ENCODE measurements at regions not wholly inside any gene's neighbourhood (a gene's known extent, or its start where the extent isn't known, plus 50 kb on each side); places are given as distances from the start of the nearest gene placed in this dataset.
"Not testable (repeated sequence)": the region's sequence is repeated elsewhere in the genome, so short reads cannot be mapped to it uniquely, and the experiment has no call there.

GRCh38 chr3:40949347-40949746 lies 250.0 kb upstream of the CTNNB1 start:
- intact Hi-C loops (cut with DNase I, micrococcal nuclease); ATAC-seq; DNase-seq: not testable (repeated sequence)

DNA sequence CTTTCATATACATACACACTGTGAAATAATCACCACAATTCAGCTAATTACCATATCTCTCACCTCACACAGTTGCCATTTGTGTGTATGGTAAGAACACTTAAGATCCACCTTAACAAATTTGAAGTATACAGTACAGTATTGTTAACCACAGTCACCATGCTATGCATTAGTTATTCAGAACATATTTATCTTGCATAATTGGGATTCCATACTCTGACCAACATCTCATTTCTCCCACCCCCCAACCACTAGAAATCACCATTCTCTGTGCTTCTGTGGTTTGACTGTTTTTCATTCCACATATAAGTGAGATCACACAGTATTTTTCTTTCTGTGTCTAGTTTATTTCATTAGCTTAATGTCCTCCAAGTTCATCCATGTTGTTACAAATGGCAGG lies 247.7 kb upstream of the CTNNB1 start:
- DNase-seq: no peak
- intact Hi-C loops (cut with DNase I, micrococcal nuclease): no loop called here

DNA sequence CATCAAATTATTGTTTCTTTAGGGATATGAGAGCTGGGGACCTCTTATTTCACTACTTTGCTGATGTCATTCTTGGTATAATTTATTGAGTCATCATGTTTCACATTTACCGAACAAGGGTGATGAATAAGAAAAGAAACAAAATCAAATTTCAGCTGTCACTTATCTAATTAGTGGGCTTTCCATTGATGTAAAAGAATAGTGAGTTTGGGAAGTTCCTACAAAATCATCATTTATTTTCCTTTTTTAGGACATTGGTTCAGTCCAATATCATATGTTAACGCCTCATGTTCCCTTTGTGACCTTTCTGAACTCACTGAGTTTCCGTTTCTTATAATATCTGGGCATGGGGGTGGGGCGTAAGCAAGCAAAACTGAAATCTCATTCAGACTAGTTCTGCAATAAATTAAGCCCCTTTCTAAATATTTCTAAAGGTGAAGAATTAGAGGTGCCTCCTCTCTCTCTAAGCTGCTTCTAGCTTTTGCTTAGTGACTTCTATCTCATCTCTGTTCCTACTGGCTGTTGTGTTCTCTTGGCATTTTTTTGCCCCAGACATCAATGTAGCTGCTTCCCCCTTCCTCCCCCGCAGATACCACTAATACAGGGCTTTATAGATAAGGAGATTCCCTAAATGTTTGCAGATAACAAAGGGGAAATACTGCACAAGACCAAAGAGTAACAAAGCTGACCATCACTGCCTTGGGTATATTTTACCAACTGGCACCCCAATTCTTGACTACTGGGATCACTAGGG lies 238.0 kb upstream of the CTNNB1 start:
- no peak for DNase-seq
- intact Hi-C loops (cut with DNase I, micrococcal nuclease): no loop called here
- ATAC-seq: no peak

More for the DNA sequence above, 247.7 kb upstream of the CTNNB1 start:
- no peak for ATAC-seq

DNA sequence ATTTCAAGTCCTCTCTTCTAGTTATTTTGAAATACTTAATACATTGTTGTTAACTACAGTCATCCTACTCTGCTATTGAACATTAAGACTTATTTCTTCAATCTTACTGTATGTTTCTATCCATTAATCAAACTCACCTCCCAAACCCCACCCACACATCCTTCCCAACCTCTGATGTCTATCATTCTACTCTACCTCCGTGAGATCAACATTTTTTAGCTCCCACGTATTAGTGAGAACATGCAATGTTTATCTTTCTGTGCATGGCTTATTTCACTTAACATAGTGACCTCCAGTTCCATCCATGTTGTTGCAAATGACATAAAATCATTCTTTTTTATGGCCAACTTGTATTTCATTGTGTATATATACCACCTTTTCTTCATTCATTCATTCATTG lies 236.6 kb upstream of the CTNNB1 start:
- intact Hi-C loops (cut with DNase I, micrococcal nuclease): no loop called here
- ATAC-seq: no peak
- DNase-seq: no peak

DNA sequence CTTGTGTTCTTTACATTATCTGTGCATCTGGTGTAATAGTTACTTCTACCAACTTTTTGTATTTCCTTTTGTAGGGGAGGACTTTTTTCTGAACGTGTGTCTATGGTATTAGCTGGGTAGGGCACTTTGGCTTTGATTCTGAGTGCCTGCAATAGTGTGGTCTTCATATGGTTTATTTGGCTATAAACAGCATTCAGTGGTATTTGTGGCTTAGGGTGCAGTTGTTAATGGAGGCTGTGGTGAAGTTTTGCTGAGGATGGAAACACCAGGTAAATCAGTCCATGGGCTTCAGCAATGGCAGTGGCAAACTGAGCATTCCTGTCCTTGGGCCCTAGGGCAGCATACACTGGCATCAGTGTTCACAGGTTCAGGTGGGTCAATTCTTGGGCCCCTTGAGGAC lies 230.6 kb upstream of the CTNNB1 start:
- intact Hi-C loops (cut with DNase I, micrococcal nuclease): no loop called here
- no peak for DNase-seq
- no peak for ATAC-seq

- ATAC-seq (no peak), DNase-seq (no peak)
- intact Hi-C loops (cut with DNase I, micrococcal nuclease): no loop called here
Observed at GRCh38 chr3:40969341-40969740, 230.0 kb upstream of the CTNNB1 start.

- intact Hi-C loops (cut with DNase I, micrococcal nuclease): no loop called here
- ATAC-seq: no peak
- no peak for DNase-seq
Observed at GRCh38 chr3:40969756-40970466, 229.4 kb upstream of the CTNNB1 start.

DNA sequence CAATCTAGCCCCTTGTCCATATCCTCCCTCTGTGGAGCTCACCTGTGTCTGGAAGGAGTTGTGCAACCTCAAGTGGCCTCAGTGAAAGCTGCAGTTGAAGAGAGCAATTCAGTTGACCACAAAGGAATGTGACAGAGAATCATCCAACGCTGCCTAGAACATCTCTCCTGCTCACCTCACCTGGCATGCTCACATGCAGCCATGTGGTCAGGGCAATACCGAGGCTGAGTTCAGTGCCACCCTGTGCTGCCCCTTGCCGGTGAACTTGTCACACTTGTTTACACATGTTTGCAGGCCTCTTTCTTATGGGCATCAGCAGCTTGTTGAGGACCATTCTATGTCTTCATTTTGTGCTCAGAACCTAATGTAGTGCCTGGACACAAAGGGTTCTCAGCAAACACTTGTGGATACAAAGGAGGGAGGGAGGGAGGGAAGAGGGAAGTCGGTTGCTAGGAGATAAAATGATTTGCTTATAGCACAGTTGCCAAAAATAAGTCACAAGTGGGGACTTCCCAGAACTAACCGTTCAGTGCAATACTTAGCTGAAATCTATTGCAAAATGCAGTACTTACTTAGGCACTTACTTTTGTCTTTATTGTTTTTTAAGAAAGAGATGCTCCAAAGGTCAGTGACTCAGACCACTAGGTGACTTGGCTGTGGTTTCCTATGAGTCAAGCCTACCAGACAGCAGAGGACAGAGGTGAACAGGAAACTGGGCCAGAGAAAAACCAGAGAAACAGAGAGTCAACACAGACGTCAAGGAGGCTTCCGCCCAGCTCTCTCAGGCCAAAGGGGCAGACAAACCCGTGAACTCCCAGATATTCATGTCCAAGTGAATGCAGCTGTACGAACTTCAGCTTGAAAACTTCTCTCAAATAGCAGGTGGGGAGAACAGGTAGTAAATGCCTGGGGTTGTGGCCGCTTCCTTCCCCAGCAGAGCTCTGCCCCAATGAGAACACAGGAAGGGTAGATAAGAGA lies 227.8 kb upstream of the CTNNB1 start:
- peak; percentile 98 for ATAC-seq
- DNase-seq: peak; percentile 47 to 81
- intact Hi-C loops (cut with DNase I, micrococcal nuclease): no loop called here

GRCh38 chr3:40972350-40972749 lies 227.0 kb upstream of the CTNNB1 start:
- no peak for ATAC-seq
- intact Hi-C loops (cut with DNase I, micrococcal nuclease): no loop called here
- DNase-seq: no peak

GRCh38 chr3:40973141-40973540 lies 226.2 kb upstream of the CTNNB1 start:
- ATAC-seq: no peak
- no peak for DNase-seq
- intact Hi-C loops (cut with DNase I, micrococcal nuclease): no loop called here

- no peak for DNase-seq
- intact Hi-C loops (cut with DNase I, micrococcal nuclease): no loop called here
- ATAC-seq: no peak
Observed at GRCh38 chr3:40975711-40976121, 223.6 kb upstream of the CTNNB1 start.

- intact Hi-C loops (cut with DNase I, micrococcal nuclease): no loop called here
- DNase-seq (no peak), ATAC-seq (no peak)
Observed at GRCh38 chr3:40976241-40976640, 223.1 kb upstream of the CTNNB1 start.

DNA sequence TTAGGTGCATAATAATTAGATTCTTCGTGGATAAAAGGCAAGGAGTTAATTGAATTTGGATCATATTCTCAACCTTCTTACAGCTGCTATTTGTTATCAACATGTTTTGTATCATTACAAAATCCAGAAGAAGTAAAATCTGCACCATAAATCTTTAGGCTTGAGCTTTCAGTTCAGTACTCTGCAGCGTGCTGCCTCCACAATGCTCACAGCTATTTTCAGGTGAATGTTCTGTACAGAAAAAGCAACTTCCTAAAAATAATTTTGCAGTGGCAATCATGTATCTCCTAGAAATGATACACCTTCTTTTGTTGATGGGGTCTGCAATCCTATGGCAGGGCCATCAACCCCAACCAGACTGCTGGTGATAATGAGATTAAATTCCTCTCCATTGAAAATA lies 220.9 kb upstream of the CTNNB1 start:
- ATAC-seq: no peak
- DNase-seq: no peak

DNA sequence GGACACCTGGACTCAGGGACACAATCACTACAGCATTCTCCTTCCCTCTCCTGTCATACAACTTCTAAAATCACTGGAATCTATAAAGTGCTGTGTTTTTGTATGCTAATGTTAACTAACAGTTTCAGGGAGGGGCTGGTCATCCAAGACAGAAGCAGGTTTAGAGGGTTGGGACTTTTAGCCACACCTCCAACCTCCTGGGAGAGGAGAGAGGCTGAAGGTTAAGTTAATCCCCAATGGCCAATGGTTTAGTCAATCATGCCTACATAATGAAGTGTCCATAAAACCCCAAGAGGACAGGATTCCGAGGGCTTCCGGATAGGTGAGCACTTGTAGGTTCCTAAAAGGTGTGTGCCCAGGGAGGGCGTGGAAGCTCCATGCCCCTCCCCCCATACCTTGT lies 219.3 kb upstream of the CTNNB1 start:
- ATAC-seq: no peak
- DNase-seq: no peak
- intact Hi-C loops (cut with DNase I, micrococcal nuclease): no loop called here

More for the DNA sequence above, 220.9 kb upstream of the CTNNB1 start:
- intact Hi-C loops (cut with DNase I, micrococcal nuclease): no loop called here

DNA sequence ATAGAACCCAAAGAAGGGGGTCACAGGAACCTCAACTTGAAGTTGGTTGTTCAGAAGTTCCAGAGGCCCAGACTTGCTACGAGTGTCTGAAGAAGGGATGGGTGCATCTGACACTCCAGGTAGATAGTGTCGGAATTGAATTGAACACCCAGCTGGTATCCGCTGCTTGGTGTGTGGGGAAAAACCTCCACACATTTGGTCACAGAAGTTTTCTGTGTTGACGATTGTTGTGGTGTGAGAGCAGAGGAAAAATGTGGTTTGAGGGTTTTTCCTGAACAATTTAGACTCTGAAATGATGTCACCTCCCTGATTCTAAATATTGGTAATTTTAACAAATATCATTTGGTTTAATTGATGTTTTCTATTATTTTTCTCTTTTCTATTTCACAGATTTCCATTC lies 218.8 kb upstream of the CTNNB1 start:
- ATAC-seq: no peak
- intact Hi-C loops (cut with DNase I, micrococcal nuclease): no loop called here

DNA sequence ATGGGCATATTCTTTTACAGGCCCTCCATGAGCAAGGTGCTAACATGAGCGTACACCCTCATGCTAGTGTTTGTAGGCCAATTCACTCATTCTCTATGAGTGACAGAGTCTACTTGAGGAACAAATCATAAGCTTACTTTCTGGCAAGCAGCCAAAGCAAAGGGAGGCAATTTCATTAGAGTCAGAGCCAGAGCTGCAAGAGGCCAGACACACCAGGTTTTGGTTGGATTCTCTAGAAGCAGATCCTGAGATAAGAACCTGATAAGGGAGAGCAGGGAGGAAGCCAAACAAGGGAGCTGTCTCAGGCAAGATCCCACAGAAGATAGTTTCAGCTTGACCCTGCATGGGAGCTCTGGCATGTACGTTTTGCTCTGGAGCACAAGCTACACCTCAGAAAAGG lies 214.1 kb upstream of the CTNNB1 start:
- intact Hi-C loops (cut with DNase I, micrococcal nuclease): no loop called here
- no peak for DNase-seq
- ATAC-seq: peak; percentile 88

More for the DNA sequence above, 218.8 kb upstream of the CTNNB1 start:
- no peak for DNase-seq

GRCh38 chr3:40988468-40988867 lies 210.8 kb upstream of the CTNNB1 start:
- no peak for DNase-seq
- no peak for ATAC-seq
- intact Hi-C loops (cut with DNase I, micrococcal nuclease): no loop called here

DNA sequence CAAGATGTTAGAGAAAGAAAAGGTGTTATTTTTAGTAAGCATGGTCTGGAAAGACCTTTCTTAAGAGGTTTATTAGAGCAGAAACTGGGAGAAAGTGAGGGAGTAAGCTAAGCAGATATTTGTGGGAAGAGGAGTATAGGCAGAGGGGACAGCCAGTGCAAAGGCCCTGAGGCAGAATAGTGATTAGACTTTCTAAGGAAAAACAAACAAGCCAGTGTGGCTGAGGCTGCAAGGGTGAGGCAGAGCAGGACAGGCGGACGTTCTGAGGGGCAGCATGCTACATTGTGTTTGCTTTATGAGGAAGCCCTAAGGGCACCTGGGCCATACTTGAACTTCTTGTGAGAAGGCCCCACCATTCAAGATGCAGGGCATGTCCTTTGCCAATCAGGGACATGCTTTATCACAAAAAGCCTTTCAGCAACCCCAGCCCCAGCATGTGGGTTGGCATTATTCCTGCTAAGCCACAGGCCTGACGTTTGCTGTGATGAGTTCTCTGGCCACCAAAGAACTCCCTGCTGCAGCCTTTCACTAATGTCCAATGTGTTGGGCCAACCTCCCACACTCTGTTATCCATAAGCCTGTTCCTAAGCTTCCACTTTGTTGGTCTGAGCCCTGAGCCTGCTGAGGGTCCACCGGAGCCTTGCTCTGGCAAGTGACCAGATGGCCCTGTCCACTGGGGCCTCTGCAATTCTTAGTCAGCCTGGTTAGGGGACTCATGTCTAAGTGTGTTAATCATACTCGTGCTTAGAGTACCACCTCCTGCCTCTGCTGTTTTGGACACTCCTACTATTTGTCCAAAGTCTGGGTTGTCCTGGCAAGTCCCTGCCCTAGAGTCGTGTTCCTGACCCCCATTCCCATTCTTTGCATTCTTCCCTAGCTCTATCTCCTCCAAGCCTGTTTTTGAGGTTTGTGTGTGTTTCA lies 209.9 kb upstream of the CTNNB1 start:
- ATAC-seq: no peak
- no peak for DNase-seq
- intact Hi-C loops (cut with DNase I, micrococcal nuclease): no loop called here
